H1 (cell line): ENCODE measurements at regions not wholly inside any gene's neighbourhood (a gene's known extent, or its start where the extent isn't known, plus 50 kb on each side); places are given as distances from the start of the nearest gene placed in this dataset.

Experiments
- CEBPB ChIP-seq: IDR thresholded peaks from 2 replicates; pipeline ENCODE4 v1.6.1; 2012; ENCODE audit warnings: low read depth, low read length
- CREB1 ChIP-seq: IDR thresholded peaks from 2 replicates; pipeline ENCODE4 v1.6.1; 2012; ENCODE audit warnings: inconsistent platforms
- CTCF ChIP-seq, 3 experiments: IDR thresholded peaks; 1 replicate in 2 of 3; 2 replicates in 1 of 3; pipeline versions ENCODE4 v1.5.1 to v1.6.1; 2011; ENCODE audit warnings: low read length in 3 of 3, mild to moderate bottlenecking in 3 of 3, inconsistent platforms in 2 of 3, low read depth in 1 of 3, moderate library complexity in 1 of 3; ENCODE audit not compliant: insufficient read depth in 1 of 3; ENCODE audit errors: control extremely low read depth in 1 of 3
- JUN ChIP-seq: IDR thresholded peaks from 2 replicates; pipeline ENCODE4 v1.6.1; 2011; ENCODE audit warnings: low read depth, mild to moderate bottlenecking, improper control_type of control experiment, low read length
- TEAD4 ChIP-seq: IDR thresholded peaks from 2 replicates; pipeline ENCODE4 v1.6.1; 2012; ENCODE audit warnings: low read depth, low read length, inconsistent platforms, mixed read lengths
- USF2 ChIP-seq: IDR thresholded peaks from 2 replicates; pipeline ENCODE4 v1.6.1; 2011; ENCODE audit warnings: low read length, improper control_type of control experiment

GRCh38 chr18:21930177-21930576 is 189.6 kb downstream of the MIB1 start:
- TF ChIP-seq CTCF (IDR thresholded peaks at IDR 0.05; ENCODE audit: control extremely low read depth in 1 of 3, insufficient read depth in 1 of 3, low read depth in 1 of 3, low read length in 3 of 3), result no peak
- no peak for TF ChIP-seq CREB1
- no peak for TF ChIP-seq JUN
- no peak for TF ChIP-seq TEAD4
- no peak for TF ChIP-seq CEBPB
- no peak for TF ChIP-seq USF2
